ENCODE measurements at regions not wholly inside any gene's neighbourhood (a gene's known extent, or its start where the extent isn't known, plus 50 kb on each side); places are given as distances from the start of the nearest gene placed in this dataset.
"Not testable (repeated sequence)": the region's sequence is repeated elsewhere in the genome, so short reads cannot be mapped to it uniquely, and the experiment has no call there.

DNA sequence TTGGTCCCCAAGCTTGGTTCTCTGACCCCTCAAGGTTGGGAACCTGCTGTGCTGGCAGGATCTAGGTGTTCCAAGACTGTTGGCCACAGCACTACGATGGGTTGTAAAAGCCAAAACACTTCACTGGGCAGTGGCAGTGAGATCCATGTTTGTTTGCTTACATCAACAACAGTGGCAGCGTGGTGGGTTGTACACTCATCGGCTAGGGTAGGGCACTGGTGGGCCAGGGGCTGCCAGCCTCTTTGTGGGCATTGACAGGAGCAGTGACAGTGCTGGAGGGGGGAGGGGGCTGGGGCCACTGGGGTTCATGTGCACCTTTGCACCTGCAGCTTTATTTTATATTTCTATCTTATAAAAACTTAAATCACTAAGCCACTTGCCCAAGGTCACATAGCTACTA, 126.7 kb upstream of the ZWINT start:
- H3K4me3 ChIP-seq (ENCODE audit: low read length), result no peak overlapping the region
- no peak for TF ChIP-seq ZNF274 (IDR thresholded peaks at IDR 0.05; ENCODE audit: low read depth, low read length)

DNA sequence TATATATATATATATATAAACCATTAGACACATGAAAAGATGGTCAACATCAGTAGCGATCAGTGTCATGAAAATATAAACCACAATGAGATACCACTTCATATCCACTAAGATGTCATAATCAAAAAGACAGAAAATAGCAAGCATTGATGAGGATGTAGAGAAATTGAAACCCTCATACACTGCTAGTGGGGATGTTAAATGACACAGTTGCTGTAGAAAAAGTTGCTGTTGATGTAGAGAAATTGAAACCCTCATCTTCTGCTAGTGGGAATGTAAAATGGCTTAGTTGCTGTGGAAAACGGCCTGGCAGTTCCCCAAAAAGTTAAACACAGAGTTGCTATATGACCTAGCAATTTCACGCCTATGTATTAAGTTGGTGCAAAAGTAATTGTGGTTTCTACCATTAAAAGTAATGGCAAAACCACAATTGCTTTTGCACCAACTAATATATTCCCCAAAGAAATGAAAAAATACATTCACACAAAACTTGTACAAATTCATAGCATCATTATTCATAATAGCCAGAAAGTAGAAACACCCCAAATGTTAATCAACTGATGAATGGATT, 120.5 kb upstream of the ZWINT start:
- no peak overlapping the region for H3K4me3 ChIP-seq (ENCODE audit: low read length)

DNA sequence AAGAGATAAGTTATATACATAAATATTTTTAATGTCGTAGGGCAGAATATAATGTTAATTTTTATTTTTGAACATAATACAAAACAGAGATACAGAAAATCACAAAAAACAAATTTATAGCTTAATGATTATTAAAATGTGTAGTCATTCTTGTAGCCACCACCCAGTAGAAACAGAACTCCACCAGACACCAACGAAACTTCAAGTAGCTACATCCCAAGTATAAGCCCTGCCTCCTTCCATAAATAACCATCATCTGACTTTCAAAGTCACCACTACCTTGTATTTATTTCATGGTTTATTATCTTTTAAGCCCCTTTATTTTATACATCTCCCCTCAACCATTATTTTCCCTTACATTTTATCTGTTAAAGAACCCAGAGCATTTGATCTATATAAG, 111.9 kb upstream of the ZWINT start:
- TF ChIP-seq ZNF274 (IDR thresholded peaks at IDR 0.05; ENCODE audit: low read depth, low read length), result no peak
- no peak overlapping the region for H3K4me3 ChIP-seq (ENCODE audit: low read length)

More for the DNA sequence above, 120.5 kb upstream of the ZWINT start:
- no peak for TF ChIP-seq ZNF274 (IDR thresholded peaks at IDR 0.05; ENCODE audit: low read depth, low read length)

DNA sequence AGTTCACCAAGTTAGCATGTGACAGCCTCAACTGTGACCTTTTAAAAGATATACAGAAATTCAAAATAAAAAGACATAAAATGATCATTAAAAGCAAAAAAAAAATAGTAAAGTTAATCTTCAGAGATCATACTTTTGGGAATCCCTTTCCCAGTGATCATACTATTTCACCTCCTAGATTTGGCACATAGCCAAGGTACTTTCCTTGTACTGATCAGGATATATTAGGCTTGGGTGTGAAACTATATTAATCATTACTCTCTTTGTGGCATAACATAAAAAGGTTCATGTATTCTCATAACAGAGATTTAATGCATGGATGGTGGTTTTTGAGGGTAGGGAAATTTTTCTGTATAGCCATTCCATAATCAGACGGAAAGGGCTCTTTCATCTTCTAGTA, 109.6 kb upstream of the ZWINT start:
- no peak for TF ChIP-seq ZNF274 (IDR thresholded peaks at IDR 0.05; ENCODE audit: low read depth, low read length)

DNA sequence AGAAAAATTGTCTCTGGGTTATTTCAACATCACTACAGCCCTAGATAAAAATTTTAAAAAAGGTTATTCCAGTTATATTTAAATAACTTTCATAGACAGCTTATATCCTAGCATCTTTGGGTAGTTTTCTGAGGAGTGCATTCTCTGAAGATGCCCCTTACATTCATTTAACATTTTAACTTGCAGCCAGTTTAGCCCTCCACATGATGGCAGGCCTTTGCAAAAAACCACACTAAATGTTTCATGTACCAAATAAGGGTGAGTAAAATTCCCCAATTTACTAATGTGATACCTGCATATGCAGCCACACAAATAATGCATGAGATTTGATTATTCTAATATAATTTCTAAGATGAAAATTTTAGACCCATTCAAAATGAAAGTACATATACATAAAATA, 108.4 kb upstream of the ZWINT start:
- TF ChIP-seq ZNF274 (IDR thresholded peaks at IDR 0.05; ENCODE audit: low read depth, low read length), result no peak
- H3K4me3 ChIP-seq (ENCODE audit: low read length), result no peak overlapping the region

More for the DNA sequence above, 109.6 kb upstream of the ZWINT start:
- H3K4me3 ChIP-seq (ENCODE audit: low read length), result no peak overlapping the region

DNA sequence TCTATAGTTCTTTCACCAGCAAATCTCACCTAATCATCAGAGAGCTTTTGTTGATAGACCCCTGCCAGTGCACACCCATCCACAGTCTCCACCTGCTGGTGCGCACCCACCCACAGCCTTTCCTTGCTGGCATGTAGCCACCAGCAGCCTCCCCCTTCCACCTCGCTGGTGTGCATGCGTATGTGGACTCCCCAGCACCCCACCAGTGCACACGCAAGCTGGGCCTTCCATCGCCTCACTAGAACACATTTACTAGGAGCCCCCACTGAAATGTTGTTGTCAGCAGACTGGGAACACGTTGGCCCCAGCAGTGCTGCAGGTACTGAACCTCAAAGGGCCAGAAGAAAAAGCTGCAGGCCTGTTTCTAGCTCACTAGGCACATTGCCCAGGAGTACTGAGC, 104.9 kb upstream of the ZWINT start:
- TF ChIP-seq ZNF274 (IDR thresholded peaks at IDR 0.05; ENCODE audit: low read depth, low read length), result no peak

DNA sequence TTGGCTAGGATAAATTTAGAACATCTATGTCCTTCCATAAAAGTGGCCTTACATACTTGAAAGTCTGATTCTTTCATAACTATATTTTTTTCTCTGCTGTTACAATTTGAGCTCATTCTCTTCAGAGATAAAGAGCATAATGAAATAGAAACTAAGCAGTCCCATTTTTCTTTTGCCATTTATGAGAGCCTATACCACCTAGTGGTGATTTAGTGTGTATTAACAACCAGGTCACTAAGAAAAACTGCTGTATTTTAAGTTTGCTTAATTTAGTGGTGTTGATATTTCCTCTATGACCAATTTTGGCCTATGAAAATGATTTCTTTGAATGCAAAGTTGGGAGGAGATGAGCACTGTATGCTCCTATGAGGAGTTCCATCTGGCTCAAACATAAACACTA, 88.7 kb upstream of the ZWINT start:
- TF ChIP-seq ZNF274 (IDR thresholded peaks at IDR 0.05; ENCODE audit: low read depth, low read length), result no peak
- H3K4me3 ChIP-seq (ENCODE audit: low read length), result no peak overlapping the region

More for the DNA sequence above, 104.9 kb upstream of the ZWINT start:
- no peak overlapping the region for H3K4me3 ChIP-seq (ENCODE audit: low read length)

DNA sequence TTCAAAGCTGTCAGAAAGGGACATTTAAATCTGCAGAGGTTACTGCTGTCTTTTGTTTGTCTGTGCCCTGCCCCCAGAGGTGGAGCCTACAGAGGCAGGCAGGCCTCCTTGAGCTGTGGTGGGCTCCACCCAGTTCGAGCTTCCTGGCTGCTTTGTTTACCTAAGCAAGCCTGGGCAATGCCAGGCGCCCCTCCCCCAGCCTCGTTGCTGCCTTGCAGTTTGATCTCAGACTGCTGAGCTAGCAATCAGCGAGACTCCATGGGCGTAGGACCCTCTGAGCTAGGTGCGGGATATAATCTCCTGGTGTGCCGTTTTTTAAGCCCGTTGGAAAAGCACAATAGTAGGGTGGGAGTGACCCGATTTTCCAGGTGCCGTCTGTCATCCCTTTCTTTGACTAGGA, 86.6 kb upstream of the ZWINT start:
- not testable (repeated sequence) for H3K4me3 ChIP-seq (ENCODE audit: low read length)

DNA sequence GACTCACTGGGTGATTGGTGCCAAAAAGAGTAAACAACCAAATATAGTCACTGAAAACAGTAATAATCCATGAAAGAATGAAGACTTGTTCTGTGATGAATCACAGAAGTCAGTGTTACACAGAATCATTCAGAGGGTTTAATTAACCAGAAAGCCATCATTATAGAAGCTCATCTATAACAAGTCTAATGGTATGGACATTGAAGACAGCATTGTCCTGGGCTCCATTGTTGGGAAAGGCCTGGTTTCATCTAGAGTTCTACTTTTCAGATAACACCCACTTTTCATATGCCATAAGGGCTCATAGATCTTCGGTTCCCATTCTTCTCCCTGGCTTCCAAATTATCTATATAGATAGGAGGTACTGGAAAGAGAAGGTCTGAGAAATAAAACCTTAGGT, 80.3 kb upstream of the ZWINT start:
- not testable (repeated sequence) for H3K4me3 ChIP-seq (ENCODE audit: low read length)

All from GM08714 (cell line).